H9 (cell line): ENCODE measurements at regions not wholly inside any gene's neighbourhood (a gene's known extent, or its start where the extent isn't known, plus 50 kb on each side); places are given as distances from the start of the nearest gene placed in this dataset.

ENCODE experiments used
- DNase-seq: peaks from one replicate; pipeline ENCODE4 v3.0.0-alpha.2; 2017
- H2AFZ ChIP-seq: one replicate; pipeline ENCODE4 v1.6.1; 2013; ENCODE audit warnings: mild to moderate bottlenecking, low read length, control low read depth, moderate library complexity
- H2AK5ac ChIP-seq: 2 replicates; pipeline ENCODE4 v1.6.1; 2013; ENCODE audit warnings: low read length, control low read depth, mixed read lengths; ENCODE audit not compliant: insufficient read length
- H2BK120ac ChIP-seq: one replicate; pipeline ENCODE4 v1.6.1; 2013; ENCODE audit warnings: low read depth, mild to moderate bottlenecking, low read length, control low read depth, inconsistent platforms; ENCODE audit not compliant: poor library complexity, severe bottlenecking
- H2BK12ac ChIP-seq: 2 replicates; pipeline ENCODE4 v1.6.1; 2013; ENCODE audit warnings: low read length, control low read depth, mixed read lengths, low read depth; ENCODE audit not compliant: insufficient read length
- H2BK15ac ChIP-seq: 2 replicates; pipeline ENCODE4 v1.6.1; 2013; ENCODE audit warnings: low read depth, low read length, control low read depth
- H2BK20ac ChIP-seq: one replicate; pipeline ENCODE4 v1.6.1; 2013; ENCODE audit warnings: low read depth, mild to moderate bottlenecking, low read length, control low read depth, inconsistent platforms; ENCODE audit not compliant: poor library complexity, severe bottlenecking
- H2BK5ac ChIP-seq: 2 replicates; pipeline ENCODE4 v1.6.1; 2013; ENCODE audit warnings: low read length, control low read depth, mixed read lengths; ENCODE audit not compliant: insufficient read length
- H3K14ac ChIP-seq: 2 replicates; pipeline ENCODE4 v1.6.1; 2013; ENCODE audit warnings: low read length, control low read depth; ENCODE audit not compliant: insufficient read depth
- H3K18ac ChIP-seq: 2 replicates; pipeline ENCODE4 v1.6.1; 2013; ENCODE audit warnings: low read depth, mild to moderate bottlenecking, mixed read lengths, low read length, control low read depth; ENCODE audit not compliant: insufficient read length
- H3K23ac ChIP-seq: 2 replicates; pipeline ENCODE4 v1.6.1; 2013; ENCODE audit warnings: low read length, control low read depth, mixed read lengths, low read depth; ENCODE audit not compliant: insufficient read length
- H3K23me2 ChIP-seq: 2 replicates; pipeline ENCODE4 v1.6.1; 2013; ENCODE audit warnings: low read depth, mild to moderate bottlenecking, mixed read lengths, low read length, control low read depth; ENCODE audit not compliant: insufficient read length, poor library complexity, severe bottlenecking
- H3K27ac ChIP-seq: 2 replicates; pipeline ENCODE4 v1.5.1; 2013; ENCODE audit warnings: low read length, control low read depth, mixed read lengths, low read depth; ENCODE audit not compliant: insufficient read length
- H3K27me3 ChIP-seq: 2 replicates; pipeline ENCODE4 v1.6.1; 2013; ENCODE audit warnings: low read length, control low read depth, inconsistent platforms; ENCODE audit not compliant: insufficient read depth
- H3K4ac ChIP-seq: 2 replicates; pipeline ENCODE4 v1.6.1; 2013; ENCODE audit warnings: low read depth, mild to moderate bottlenecking, control low read depth, inconsistent platforms, low read length, moderate library complexity
- H3K4me1 ChIP-seq: 2 replicates; pipeline ENCODE4 v1.6.1; 2013; ENCODE audit warnings: low read length, control low read depth, inconsistent platforms; ENCODE audit not compliant: insufficient read depth
- H3K4me2 ChIP-seq: 2 replicates; pipeline ENCODE4 v1.6.1; 2013; ENCODE audit warnings: low read length, control low read depth, mixed read lengths; ENCODE audit not compliant: insufficient read length, insufficient read depth
- H3K56ac ChIP-seq: 2 replicates; pipeline ENCODE4 v1.6.1; 2013; ENCODE audit warnings: low read depth, mild to moderate bottlenecking, mixed read lengths, low read length, control low read depth; ENCODE audit not compliant: insufficient read length
- H3K79me1 ChIP-seq: 2 replicates; pipeline ENCODE4 v1.6.1; 2013; ENCODE audit warnings: low read depth, mild to moderate bottlenecking, moderate library complexity, low read length, control low read depth, inconsistent platforms; ENCODE audit not compliant: insufficient read depth, poor library complexity, severe bottlenecking
- H3K79me2 ChIP-seq: 2 replicates; pipeline ENCODE4 v1.6.1; 2013; ENCODE audit warnings: low read length, control low read depth, inconsistent platforms; ENCODE audit not compliant: insufficient read depth
- H3K9ac ChIP-seq: 2 replicates; pipeline ENCODE4 v1.6.1; 2013; ENCODE audit warnings: low read length, control low read depth, mixed read lengths; ENCODE audit not compliant: insufficient read length; ENCODE audit errors: extremely low read depth
- H3K9me3 ChIP-seq: one replicate; pipeline ENCODE4 v1.6.1; 2013; ENCODE audit warnings: low read depth, low read length, inconsistent platforms; ENCODE audit not compliant: control insufficient read depth
- H3T11ph ChIP-seq: one replicate; pipeline ENCODE4 v1.6.1; 2013; ENCODE audit warnings: mild to moderate bottlenecking, low read length, control low read depth, inconsistent platforms
- H4K20me1 ChIP-seq: one replicate; pipeline ENCODE4 v1.6.1; 2013; ENCODE audit not compliant: control insufficient read depth, insufficient read length, insufficient read depth
- H4K5ac ChIP-seq: 2 replicates; pipeline ENCODE4 v1.6.1; 2013; ENCODE audit warnings: low read depth, mild to moderate bottlenecking, mixed read lengths, low read length, control low read depth; ENCODE audit not compliant: insufficient read length
- H4K8ac ChIP-seq: replicated peaks from 2 replicates; pipeline ENCODE4 v1.6.1; 2013; ENCODE audit warnings: low read length, control low read depth, mixed read lengths, low read depth; ENCODE audit not compliant: insufficient read length
- H4K91ac ChIP-seq: 2 replicates; pipeline ENCODE4 v1.6.1; 2013; ENCODE audit warnings: low read depth, mild to moderate bottlenecking, moderate library complexity, mixed read lengths, low read length, control low read depth; ENCODE audit not compliant: insufficient read length
- H3K27ac Mint-ChIP-seq, 3 experiments: 2 replicates in 2 of 3; 3 replicates in 1 of 3; pipeline ENCODE4 v1.8.0; 2020 to 2021; ENCODE audit warnings: mixed read lengths in 3 of 3, mild to moderate bottlenecking in 1 of 3, moderate library complexity in 1 of 3
- H3K27me3 Mint-ChIP-seq: 2 replicates; pipeline ENCODE4 v1.8.0; 2021; ENCODE audit warnings: low read depth, mild to moderate bottlenecking, moderate library complexity, mixed read lengths
- H3K36me3 Mint-ChIP-seq, 3 experiments: 2 replicates in 2 of 3; 3 replicates in 1 of 3; pipeline ENCODE4 v1.8.0; 2020 to 2021; ENCODE audit warnings: low read depth in 3 of 3, mixed read lengths in 3 of 3; ENCODE audit not compliant: insufficient read depth in 1 of 3
- H3K4me1 Mint-ChIP-seq, 2 experiments: 2 replicates each; pipeline ENCODE4 v1.8.0; 2020; ENCODE audit warnings: mixed read lengths in 2 of 2
- H3K4me3 Mint-ChIP-seq, 2 experiments: 2 replicates in 1 of 2; 3 replicates in 1 of 2; pipeline ENCODE4 v1.8.0; 2020 to 2021; ENCODE audit warnings: mild to moderate bottlenecking in 2 of 2, mixed read lengths in 2 of 2, moderate library complexity in 1 of 2
- H3K9me3 Mint-ChIP-seq, 2 experiments: 2 replicates in 1 of 2; 3 replicates in 1 of 2; pipeline ENCODE4 v1.8.0; 2020; ENCODE audit warnings: mild to moderate bottlenecking in 2 of 2, mixed read lengths in 2 of 2, moderate library complexity in 1 of 2
- WGBS: extraction: QIAGEN DNeasy Blood & Tissue Kit; methylation state at CpG from one replicate; pipeline ENCODE4 v1.1.7; 2013; ENCODE audit warnings: missing lambda C conversion rate, low lambda C conversion rate, mixed read lengths; ENCODE audit not compliant: insufficient read length; ENCODE audit errors: extremely low coverage; 5-methylcytosine and 5-hydroxymethylcytosine counted together
- TF ChIP-seq, protein P1 (sequence below): fragments of 200-600 bp; sonication (generic); conservative IDR thresholded peaks from 3 replicates; pipeline ENCODE4 v1.8.0; 2021; ENCODE audit warnings: antibody characterized with exemption, mild to moderate bottlenecking

DNA sequence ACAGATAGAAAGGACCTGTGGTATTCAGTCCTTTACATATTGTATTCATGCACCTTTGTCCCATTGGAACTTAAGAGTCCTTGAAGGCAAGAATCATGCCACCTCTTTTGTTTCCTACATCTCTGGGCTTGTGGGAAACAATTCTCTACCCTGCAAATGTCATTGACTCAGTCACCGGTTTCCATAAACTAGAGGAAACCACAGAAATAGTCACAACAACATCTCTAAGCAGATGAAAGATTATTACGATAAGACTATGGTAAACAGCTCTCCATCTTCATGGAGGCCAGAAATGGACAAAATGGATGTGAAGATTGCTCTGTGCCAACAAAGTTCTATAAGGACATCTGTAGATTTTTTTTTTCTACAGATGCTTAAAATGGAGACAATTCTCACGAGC is 165.5 kb downstream of the PIK3R1 start:
- Histone ChIP-seq H3K9ac (no peak overlapping the region), H3K4me2 (no peak overlapping the region), H3K4me1 (no peaks in the 10 kb centered on the region), H3K79me1 (no peaks in the 10 kb centered on the region), H3K56ac (no peak overlapping the region), H2BK5ac (no peak overlapping the region), H4K5ac (no peak overlapping the region), H2BK12ac (no peak overlapping the region), H3K27me3 (no peaks in the 10 kb centered on the region), H3K4ac (no peak overlapping the region), H2BK120ac (no peak overlapping the region), H3K23ac (no peak overlapping the region), H2BK15ac (no peak overlapping the region), H2AFZ (no peak overlapping the region), H4K8ac (no peak overlapping the region), H3K9me3 (no peaks in the 10 kb centered on the region), H3K14ac (no peak overlapping the region), H3K79me2 (no peaks in the 10 kb centered on the region), H3T11ph (no peak overlapping the region), H4K20me1 (no peaks in the 10 kb centered on the region), H2BK20ac (no peak overlapping the region), H3K18ac (no peak overlapping the region), H2AK5ac (no peak overlapping the region), H3K27ac (no peak overlapping the region), H3K23me2 (no peaks in the 10 kb centered on the region), H4K91ac (no peak overlapping the region)
- Mint-ChIP-seq H3K36me3 (no peaks in the 10 kb centered on the region), H3K4me3 (no peak overlapping the region), H3K9me3 (no peaks in the 10 kb centered on the region; a peak in 1 of 5 replicates), H3K4me1 (peaks cover 11 to 15% of the 10 kb centered on the region in 2 experiments), H3K27me3 (no peaks in the 10 kb centered on the region), H3K27ac (no peak overlapping the region)
- WGBS = no CpG with 5 or more reads among the region's 3 CpGs
- no peak for DNase-seq
- TF ChIP-seq, protein P1, sequence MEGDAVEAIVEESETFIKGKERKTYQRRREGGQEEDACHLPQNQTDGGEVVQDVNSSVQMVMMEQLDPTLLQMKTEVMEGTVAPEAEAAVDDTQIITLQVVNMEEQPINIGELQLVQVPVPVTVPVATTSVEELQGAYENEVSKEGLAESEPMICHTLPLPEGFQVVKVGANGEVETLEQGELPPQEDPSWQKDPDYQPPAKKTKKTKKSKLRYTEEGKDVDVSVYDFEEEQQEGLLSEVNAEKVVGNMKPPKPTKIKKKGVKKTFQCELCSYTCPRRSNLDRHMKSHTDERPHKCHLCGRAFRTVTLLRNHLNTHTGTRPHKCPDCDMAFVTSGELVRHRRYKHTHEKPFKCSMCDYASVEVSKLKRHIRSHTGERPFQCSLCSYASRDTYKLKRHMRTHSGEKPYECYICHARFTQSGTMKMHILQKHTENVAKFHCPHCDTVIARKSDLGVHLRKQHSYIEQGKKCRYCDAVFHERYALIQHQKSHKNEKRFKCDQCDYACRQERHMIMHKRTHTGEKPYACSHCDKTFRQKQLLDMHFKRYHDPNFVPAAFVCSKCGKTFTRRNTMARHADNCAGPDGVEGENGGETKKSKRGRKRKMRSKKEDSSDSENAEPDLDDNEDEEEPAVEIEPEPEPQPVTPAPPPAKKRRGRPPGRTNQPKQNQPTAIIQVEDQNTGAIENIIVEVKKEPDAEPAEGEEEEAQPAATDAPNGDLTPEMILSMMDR = no peak
